GM20431 (cell line): ENCODE measurements at regions not wholly inside any gene's neighbourhood (a gene's known extent, or its start where the extent isn't known, plus 50 kb on each side); places are given as distances from the start of the nearest gene placed in this dataset.
"Not testable (repeated sequence)": the region's sequence is repeated elsewhere in the genome, so short reads cannot be mapped to it uniquely, and the experiment has no call there.

Experiments used
- in situ Hi-C: fragments of 300-500 bp; cut with MseI, MboI; formaldehyde crosslinking; loops from one replicate; pipeline ENCODE4 v1.15.0; 2020; ENCODE audit warnings: low sequenced_read_pairs; ENCODE audit not compliant: unreplicated experiment

DNA sequence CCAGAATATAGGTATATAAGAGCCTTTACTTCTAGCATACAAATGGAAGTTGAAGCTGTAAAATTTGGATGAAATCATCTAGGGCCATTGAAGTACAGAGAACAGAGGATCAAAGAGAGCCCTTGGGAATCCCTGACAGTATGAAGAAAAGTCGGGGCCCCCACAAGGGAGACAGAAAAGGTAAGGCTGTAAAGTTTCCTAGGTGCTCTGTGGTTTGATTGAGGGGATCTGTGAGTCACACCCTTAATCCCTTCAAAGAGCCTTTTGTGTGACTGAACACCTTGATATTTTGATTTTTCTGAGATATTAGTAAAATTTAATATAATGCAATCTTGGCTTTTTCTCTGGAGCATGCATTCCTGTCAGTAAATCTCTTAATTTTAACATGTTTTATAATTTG is 961.7 kb upstream of the TMEFF2 start:
- in situ Hi-C loops, result no loop called here

GRCh38 chr2:193154076-193154475 is 959.3 kb upstream of the TMEFF2 start:
- in situ Hi-C loops, result no loop called here

- in situ Hi-C loops, result no loop called here
These were observed 958.8 kb upstream of the TMEFF2 start for GRCh38 chr2:193153576-193153975.

- in situ Hi-C loops, result not testable (repeated sequence)
These were observed 947.7 kb upstream of the TMEFF2 start for GRCh38 chr2:193142467-193142866.

GRCh38 chr2:193141998-193142397 is 947.3 kb upstream of the TMEFF2 start:
- in situ Hi-C loops, result no loop called here

DNA sequence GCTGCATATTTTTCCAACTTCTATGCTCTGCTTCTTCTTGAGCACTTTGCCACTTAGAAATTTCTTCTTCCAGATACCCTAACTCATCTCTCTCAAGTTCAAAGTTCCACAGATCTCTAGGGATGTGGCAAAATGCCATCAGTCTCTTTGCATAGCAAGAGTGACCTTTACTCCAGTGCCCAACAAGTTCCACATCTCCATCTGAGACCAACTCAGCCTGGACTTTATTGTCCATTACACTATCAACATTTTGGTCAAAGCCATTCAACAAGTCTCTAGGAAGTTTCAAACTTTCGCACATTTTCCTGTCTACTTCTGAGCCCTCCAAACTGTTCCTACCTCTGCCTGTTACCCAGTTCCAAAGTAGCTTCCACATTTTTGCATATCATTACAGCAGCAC is 946.2 kb upstream of the TMEFF2 start:
- in situ Hi-C loops, result not testable (repeated sequence)

DNA sequence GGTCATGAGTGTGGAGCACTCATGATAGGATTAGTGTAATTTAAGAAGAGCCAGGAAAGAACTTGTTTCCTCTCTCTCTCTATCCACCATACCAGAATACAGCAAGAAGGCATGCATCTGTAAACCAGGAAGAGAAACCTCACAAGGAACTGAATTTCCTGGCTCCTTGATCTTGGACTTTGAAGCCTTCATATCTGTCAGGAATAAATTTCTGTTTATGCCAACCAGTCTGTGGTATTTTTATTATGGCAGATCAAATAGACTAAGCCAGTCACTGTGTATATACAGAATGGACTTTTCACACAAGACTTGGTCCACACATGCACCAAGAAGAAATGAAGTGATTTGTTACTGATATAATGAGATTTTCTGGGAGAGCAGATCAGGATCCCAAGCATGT is 930.1 kb upstream of the TMEFF2 start:
- in situ Hi-C loops, result no loop called here

DNA sequence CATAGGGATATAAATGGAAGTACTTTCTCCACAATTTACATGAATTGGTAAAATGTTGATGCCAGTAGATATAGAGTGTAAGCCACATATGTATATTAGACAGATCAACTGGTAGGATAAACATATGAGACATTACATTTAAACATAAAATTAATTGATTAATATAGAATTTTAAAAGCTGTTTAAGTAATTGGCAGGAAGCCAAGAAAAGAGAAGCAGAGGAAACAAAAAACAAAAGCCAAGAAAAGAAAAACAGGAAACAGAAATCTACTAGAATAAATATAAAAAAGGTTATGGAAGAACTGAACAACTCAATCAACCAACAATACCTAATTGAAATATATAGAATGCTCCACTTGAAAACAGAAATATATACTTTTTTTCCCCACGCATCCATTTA is 920.1 kb upstream of the TMEFF2 start:
- in situ Hi-C loops, result no loop called here

- in situ Hi-C loops, result no loop called here
These were observed 918.3 kb upstream of the TMEFF2 start for GRCh38 chr2:193112986-193113385.

DNA sequence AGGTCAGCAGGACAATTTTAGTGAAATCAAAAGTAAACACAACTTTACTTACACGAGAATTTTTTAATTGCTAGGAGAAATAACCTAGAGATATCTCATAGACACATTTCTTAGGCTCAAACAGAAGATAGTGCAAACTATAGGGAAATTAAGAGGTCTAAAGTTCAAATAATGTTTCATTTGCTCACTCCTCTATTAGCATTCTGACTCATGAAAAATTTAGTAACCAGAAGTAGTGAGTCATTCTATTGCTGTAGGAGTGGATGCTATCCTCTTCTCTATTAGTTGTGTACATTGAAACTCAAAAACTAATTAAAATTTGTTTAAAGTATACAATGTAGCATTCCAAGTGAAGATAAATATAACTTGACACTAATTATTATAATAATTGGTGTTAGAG is 908.3 kb upstream of the TMEFF2 start:
- in situ Hi-C loops, result no loop called here

DNA sequence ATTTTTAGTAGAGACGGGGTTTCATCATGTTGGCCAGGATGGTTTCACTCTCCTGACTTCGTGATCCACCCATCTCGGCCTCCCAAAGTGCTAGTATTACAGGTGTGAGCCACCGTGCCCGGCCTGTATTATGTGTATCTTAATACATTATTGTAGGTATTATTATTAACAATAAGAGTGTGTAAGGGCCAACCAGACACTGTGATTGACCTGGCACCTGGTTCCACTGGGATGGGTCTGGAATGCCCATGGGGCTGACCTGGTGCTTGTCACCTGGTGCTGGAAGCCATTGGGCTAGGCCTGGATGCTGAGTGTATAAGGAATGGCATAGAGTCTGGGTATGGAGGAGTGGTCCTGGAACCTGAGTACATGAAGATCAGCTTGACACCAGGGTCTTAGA is 906.9 kb upstream of the TMEFF2 start:
- in situ Hi-C loops, result no loop called here

- in situ Hi-C loops, result no loop called here
These were observed 893.3 kb upstream of the TMEFF2 start for GRCh38 chr2:193088026-193088425.

DNA sequence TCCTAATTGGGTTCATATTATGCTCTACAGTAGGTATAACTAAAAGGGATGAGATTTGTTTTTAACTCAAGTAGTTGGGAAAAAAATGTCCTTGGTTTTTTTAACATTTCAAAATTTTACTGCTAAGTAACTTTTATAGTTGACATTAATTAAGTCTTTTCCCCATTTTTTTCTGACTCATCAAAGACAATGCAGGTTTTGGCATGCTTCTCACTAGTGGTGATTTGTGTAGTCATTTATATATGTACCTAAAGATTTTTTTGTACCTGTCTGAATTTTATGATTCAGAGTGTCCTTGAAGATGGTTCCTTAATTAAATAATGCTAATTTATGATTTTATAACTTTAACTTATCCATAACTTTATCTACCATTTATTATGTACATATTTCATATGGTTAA is 882.3 kb upstream of the TMEFF2 start:
- in situ Hi-C loops, result no loop called here

GRCh38 chr2:193074933-193075332 is 880.2 kb upstream of the TMEFF2 start:
- in situ Hi-C loops, result no loop called here

DNA sequence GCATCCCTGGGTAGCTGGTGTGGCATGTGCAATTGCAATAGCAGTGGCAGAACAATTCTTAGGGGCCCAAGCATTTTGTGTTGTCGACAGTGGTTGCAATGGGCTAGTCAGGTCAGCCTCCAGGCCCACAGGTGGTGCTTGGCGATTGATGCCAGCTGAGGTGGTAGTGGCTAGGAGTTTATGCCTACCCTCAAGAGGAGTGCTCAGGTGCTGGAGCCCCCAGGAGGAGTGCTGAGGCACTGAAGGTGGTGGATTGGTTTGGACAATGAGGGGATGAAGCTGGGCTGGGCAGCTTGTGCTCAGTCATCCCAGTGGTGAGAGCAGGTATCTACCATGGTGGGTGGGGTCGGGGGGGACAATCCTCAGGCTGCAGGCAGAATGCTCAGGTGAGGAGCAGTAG is 877.9 kb upstream of the TMEFF2 start:
- in situ Hi-C loops, result no loop called here

DNA sequence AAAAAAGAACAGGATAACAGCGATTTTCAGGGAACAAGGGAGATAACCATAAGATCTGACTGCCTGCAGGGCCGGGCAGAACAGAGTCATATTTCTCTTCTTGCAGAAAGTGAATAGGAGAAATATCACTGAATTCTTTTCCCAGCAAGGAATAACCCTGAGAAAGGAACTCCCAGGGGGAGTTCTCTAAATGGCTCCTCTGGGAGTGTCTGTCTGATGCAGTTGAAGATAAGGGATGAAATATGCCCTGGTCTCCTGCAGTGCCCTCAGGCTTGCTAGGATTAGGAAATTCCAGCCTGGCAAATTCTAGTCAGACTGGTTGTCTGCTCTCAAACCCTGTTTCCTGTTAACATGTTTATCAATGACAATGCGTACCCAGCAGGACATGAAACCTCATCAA is 830.8 kb upstream of the TMEFF2 start:
- in situ Hi-C loops, result not testable (repeated sequence)

GRCh38 chr2:193024791-193025190 is 830.1 kb upstream of the TMEFF2 start:
- in situ Hi-C loops, result no loop called here

DNA sequence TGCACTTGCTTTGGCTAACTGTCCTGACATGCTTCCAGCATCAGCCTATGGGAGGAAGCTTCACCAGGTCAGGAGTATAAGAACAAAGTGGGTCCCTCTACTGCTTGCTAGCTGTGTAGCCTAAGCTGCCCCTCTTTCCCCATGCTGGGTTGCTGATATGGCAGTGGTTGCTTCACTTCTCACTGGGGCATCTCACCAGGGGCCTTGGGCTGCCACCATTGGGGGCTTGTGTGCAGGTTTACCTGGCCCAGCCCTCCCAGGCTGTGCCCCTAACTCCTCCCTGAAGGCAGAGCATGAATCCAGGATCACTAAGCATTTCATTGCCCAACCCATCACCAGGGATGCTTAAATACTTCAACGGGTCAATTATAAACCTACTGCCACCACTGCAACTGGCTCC is 817.1 kb upstream of the TMEFF2 start:
- in situ Hi-C loops, result no loop called here

- in situ Hi-C loops, result no loop called here
These were observed 798.3 kb upstream of the TMEFF2 start for GRCh38 chr2:192993059-192993458.

DNA sequence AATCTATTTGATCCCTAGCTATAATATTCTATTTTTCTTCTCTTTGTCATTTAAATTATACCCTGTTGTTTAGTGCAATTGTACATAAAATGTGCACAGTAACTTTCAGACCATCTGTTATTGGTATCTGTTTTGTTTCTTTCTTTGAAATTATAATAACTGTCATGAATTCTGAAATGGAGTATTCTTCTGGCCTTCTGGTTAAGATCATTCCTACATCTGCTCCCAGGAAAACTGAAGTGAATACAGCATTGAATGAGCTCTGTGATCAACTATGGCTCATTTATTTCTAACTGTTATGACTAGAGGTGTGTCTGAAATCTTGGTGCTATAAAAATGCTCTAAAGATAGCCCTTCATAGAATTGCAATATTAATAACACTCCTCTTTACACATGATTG is 788.4 kb upstream of the TMEFF2 start:
- in situ Hi-C loops, result no loop called here

DNA sequence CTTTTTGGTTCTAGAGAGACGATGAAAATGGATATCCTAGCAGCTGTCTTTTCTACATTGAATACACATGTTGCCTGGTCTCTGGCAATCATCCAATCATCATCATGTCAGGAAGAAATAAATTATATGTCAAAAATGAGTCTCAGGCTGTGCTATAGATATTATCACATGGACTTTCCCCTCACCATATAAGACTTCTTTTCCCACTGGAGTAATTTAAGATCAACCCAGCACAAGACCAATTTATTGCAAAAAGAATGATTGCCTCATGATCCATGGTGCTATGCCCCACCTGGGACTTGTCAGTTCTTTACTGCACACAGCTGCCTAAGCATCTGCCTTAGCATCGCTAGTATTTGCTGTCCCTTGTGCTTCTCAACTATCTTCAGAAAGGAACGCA is 783.7 kb upstream of the TMEFF2 start:
- in situ Hi-C loops, result no loop called here

DNA sequence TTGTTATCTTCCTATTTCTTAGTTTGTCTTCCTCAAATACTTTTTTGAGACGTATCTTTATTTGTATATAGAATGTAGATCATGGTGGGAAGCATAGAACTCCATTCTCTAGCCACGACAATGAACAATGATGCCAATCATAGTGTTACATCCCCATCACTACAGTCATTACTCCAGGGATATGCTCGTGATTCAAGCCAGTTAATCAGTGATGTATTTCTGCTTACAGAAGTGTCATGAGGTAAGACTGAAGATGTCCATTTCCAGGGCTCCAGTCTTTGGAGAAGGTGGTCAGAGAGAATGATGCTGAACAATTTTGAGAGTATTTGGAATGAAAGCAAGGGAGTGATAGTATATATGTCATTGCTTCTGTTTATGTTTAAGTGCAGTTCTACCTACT is 777.2 kb upstream of the TMEFF2 start:
- in situ Hi-C loops, result no loop called here

- in situ Hi-C loops, result no loop called here
These were observed 774.3 kb upstream of the TMEFF2 start for GRCh38 chr2:192969055-192969454.
